ENCODE measurements at regions not wholly inside any gene's neighbourhood (a gene's known extent, or its start where the extent isn't known, plus 50 kb on each side); places are given as distances from the start of the nearest gene placed in this dataset.
"Not testable (repeated sequence)": the region's sequence is repeated elsewhere in the genome, so short reads cannot be mapped to it uniquely, and the experiment has no call there.

GRCh38 chr12:46087916-46088439, 97.6 kb upstream of the SCAF11 start:
- DNase-seq (ENCODE audit: low read depth in 4 of 4, low spot score in 1 of 4): no peak

- DNase-seq (ENCODE audit: low read depth in 4 of 4, low spot score in 1 of 4): no peak
These were observed 94.6 kb upstream of the SCAF11 start for GRCh38 chr12:46084666-46085631.

- no peak for DNase-seq (ENCODE audit: low read depth in 4 of 4, low spot score in 1 of 4)
These were observed 92.3 kb upstream of the SCAF11 start for GRCh38 chr12:46082490-46083200.

GRCh38 chr12:46073321-46073720, 82.9 kb upstream of the SCAF11 start:
- no peak for DNase-seq (ENCODE audit: low read depth in 4 of 4, low spot score in 1 of 4)

GRCh38 chr12:46071769-46072624, 81.6 kb upstream of the SCAF11 start:
- peak; percentile 29 to 44 (median 38) for DNase-seq (ENCODE audit: low read depth in 4 of 4, low spot score in 1 of 4)

GRCh38 chr12:46071335-46071734, 81.0 kb upstream of the SCAF11 start:
- DNase-seq (ENCODE audit: low read depth in 4 of 4, low spot score in 1 of 4): no peak

- no peak for DNase-seq (ENCODE audit: low read depth in 4 of 4, low spot score in 1 of 4)
These were observed 76.7 kb upstream of the SCAF11 start for GRCh38 chr12:46067094-46067493.

GRCh38 chr12:46065412-46066166, 75.2 kb upstream of the SCAF11 start:
- no peak for DNase-seq (ENCODE audit: low read depth in 4 of 4, low spot score in 1 of 4)

GRCh38 chr12:46064548-46064947, 74.2 kb upstream of the SCAF11 start:
- no peak for DNase-seq (ENCODE audit: low read depth in 4 of 4, low spot score in 1 of 4)

GRCh38 chr12:46058697-46059096, 68.3 kb upstream of the SCAF11 start:
- not testable (repeated sequence) for DNase-seq (ENCODE audit: low read depth in 4 of 4, low spot score in 1 of 4)

GRCh38 chr12:46050805-46051204, 60.4 kb upstream of the SCAF11 start:
- DNase-seq (ENCODE audit: low read depth in 4 of 4, low spot score in 1 of 4): no peak

GRCh38 chr12:46049665-46050064, 59.3 kb upstream of the SCAF11 start:
- DNase-seq (ENCODE audit: low read depth in 4 of 4, low spot score in 1 of 4): no peak

GRCh38 chr12:46046436-46046835, 56.1 kb upstream of the SCAF11 start:
- DNase-seq (ENCODE audit: low read depth in 4 of 4, low spot score in 1 of 4): no peak

- DNase-seq (ENCODE audit: low read depth in 4 of 4, low spot score in 1 of 4): no peak
These were observed 53.7 kb upstream of the SCAF11 start for GRCh38 chr12:46043972-46044520.
